Adipocyte (in vitro differentiated cells): ENCODE measurements at regions not wholly inside any gene's neighbourhood (a gene's known extent, or its start where the extent isn't known, plus 50 kb on each side); places are given as distances from the start of the nearest gene placed in this dataset.
"Not testable (repeated sequence)": the region's sequence is repeated elsewhere in the genome, so short reads cannot be mapped to it uniquely, and the experiment has no call there.

Source experiments
- DNase-seq: peaks from one replicate; pipeline ENCODE4 v3.0.0-alpha.2; 2015; ENCODE audit warnings: low read depth
- H3K27me3 ChIP-seq: replicated peaks from 2 replicates; pipeline ENCODE4 v1.7.0; 2013; ENCODE audit warnings: mild to moderate bottlenecking, low read length, moderate library complexity; ENCODE audit not compliant: control insufficient read depth, insufficient read depth
- H3K36me3 ChIP-seq: 2 replicates; pipeline ENCODE4 v1.7.0; 2013; ENCODE audit warnings: low read length, mild to moderate bottlenecking, moderate library complexity; ENCODE audit not compliant: control insufficient read depth, insufficient read depth, severe bottlenecking
- H3K4me1 ChIP-seq: 2 replicates; pipeline ENCODE4 v1.7.0; 2013; ENCODE audit warnings: mild to moderate bottlenecking, low read length, moderate library complexity; ENCODE audit not compliant: control insufficient read depth, insufficient read depth
- H3K4me3 ChIP-seq: 2 replicates; pipeline ENCODE4 v1.7.0; 2013; ENCODE audit warnings: mild to moderate bottlenecking, low read length, moderate library complexity
- H3K9ac ChIP-seq: 2 replicates; pipeline ENCODE4 v1.7.0; 2013; ENCODE audit warnings: mild to moderate bottlenecking, low read length, moderate library complexity
- H3K9me3 ChIP-seq: 2 replicates; pipeline ENCODE4 v1.7.0; 2013; ENCODE audit warnings: mild to moderate bottlenecking, low read length, moderate library complexity; ENCODE audit not compliant: control insufficient read depth

GRCh38 chr12:124070394-124071074 lies 97.5 kb downstream of the ZNF664 start:
- not testable (repeated sequence) for H3K27me3 ChIP-seq, H3K4me1 ChIP-seq, H3K9ac ChIP-seq

GRCh38 chr12:124071075-124071443 lies 98.0 kb downstream of the ZNF664 start:
- H3K4me3 ChIP-seq = no peak overlapping the region

More at GRCh38 chr12:124070394-124071074, 97.5 kb downstream of the ZNF664 start:
- H3K9me3 ChIP-seq, H3K4me3 ChIP-seq, H3K36me3 ChIP-seq, DNase-seq: not testable (repeated sequence)

GRCh38 chr12:124073356-124074035 lies 100.5 kb downstream of the ZNF664 start:
- Histone ChIP-seq H3K36me3 (no peaks in the 10 kb centered on the region), H3K9me3 (no peaks in the 10 kb centered on the region), H3K4me3 (no peak overlapping the region), H3K4me1 (no peaks in the 10 kb centered on the region), H3K9ac (no peak overlapping the region), H3K27me3 (peaks cover 3% of the 10 kb centered on the region)
- DNase-seq = no peak

More at GRCh38 chr12:124071075-124071443, 98.0 kb downstream of the ZNF664 start:
- Histone ChIP-seq H3K9me3 (peaks cover 10% of the 10 kb centered on the region), H3K9ac (no peak overlapping the region), H3K4me1 (no peaks in the 10 kb centered on the region), H3K27me3 (no peaks in the 10 kb centered on the region), H3K36me3 (no peaks in the 10 kb centered on the region)
- no peak for DNase-seq

GRCh38 chr12:124075841-124076240 lies 102.8 kb downstream of the ZNF664 start:
- DNase-seq = no peak
- Histone ChIP-seq H3K9me3 (no peaks in the 10 kb centered on the region), H3K4me3 (no peak overlapping the region), H3K27me3 (peaks cover 3% of the 10 kb centered on the region), H3K36me3 (no peaks in the 10 kb centered on the region), H3K4me1 (no peaks in the 10 kb centered on the region), H3K9ac (no peak overlapping the region)

- Histone ChIP-seq H3K4me3 (no peak overlapping the region), H3K9me3 (no peaks in the 10 kb centered on the region), H3K4me1 (no peaks in the 10 kb centered on the region), H3K9ac (no peak overlapping the region), H3K27me3 (peaks cover 3% of the 10 kb centered on the region), H3K36me3 (no peaks in the 10 kb centered on the region)
- no peak for DNase-seq
Observed at GRCh38 chr12:124077701-124078100, 104.7 kb downstream of the ZNF664 start.

- no peak overlapping the region for H3K9ac ChIP-seq
Observed at GRCh38 chr12:124078800-124079199, 105.8 kb downstream of the ZNF664 start.

GRCh38 chr12:124080649-124081048 lies 107.6 kb downstream of the ZNF664 start:
- Histone ChIP-seq H3K9ac (no peak overlapping the region), H3K4me1 (no peaks in the 10 kb centered on the region), H3K4me3 (no peak overlapping the region), H3K36me3 (no peaks in the 10 kb centered on the region), H3K9me3 (no peaks in the 10 kb centered on the region), H3K27me3 (peaks cover 3% of the 10 kb centered on the region)
- DNase-seq = no peak

More at GRCh38 chr12:124078800-124079199, 105.8 kb downstream of the ZNF664 start:
- Histone ChIP-seq H3K4me3 (no peak overlapping the region), H3K9me3 (no peaks in the 10 kb centered on the region), H3K27me3 (peaks cover 3% of the 10 kb centered on the region), H3K36me3 (no peaks in the 10 kb centered on the region), H3K4me1 (no peaks in the 10 kb centered on the region)
- no peak for DNase-seq

GRCh38 chr12:124082012-124082411 lies 109.0 kb downstream of the ZNF664 start:
- no peaks in the 10 kb centered on the region for H3K4me1 ChIP-seq

GRCh38 chr12:124082687-124083086 lies 109.7 kb downstream of the ZNF664 start:
- Histone ChIP-seq H3K9ac (no peak overlapping the region), H3K4me1 (no peaks in the 10 kb centered on the region), H3K36me3 (no peaks in the 10 kb centered on the region), H3K27me3 (peaks cover 8% of the 10 kb centered on the region), H3K4me3 (no peak overlapping the region), H3K9me3 (no peaks in the 10 kb centered on the region)
- no peak for DNase-seq

More at GRCh38 chr12:124082012-124082411, 109.0 kb downstream of the ZNF664 start:
- no peaks in the 10 kb centered on the region for H3K9me3 ChIP-seq
- H3K27me3 ChIP-seq = peaks cover 3% of the 10 kb centered on the region
- no peak overlapping the region for H3K9ac ChIP-seq
- no peak overlapping the region for H3K4me3 ChIP-seq
- no peak for DNase-seq
- H3K36me3 ChIP-seq = no peaks in the 10 kb centered on the region

GRCh38 chr12:124083708-124084107 lies 110.7 kb downstream of the ZNF664 start:
- DNase-seq = no peak
- H3K4me3 ChIP-seq = no peak overlapping the region
- no peaks in the 10 kb centered on the region for H3K9me3 ChIP-seq

GRCh38 chr12:124085419-124086296 lies 112.6 kb downstream of the ZNF664 start:
- Histone ChIP-seq H3K4me3 (no peak overlapping the region), H3K36me3 (no peaks in the 10 kb centered on the region), H3K9ac (no peak overlapping the region), H3K27me3 (peaks cover 11% of the 10 kb centered on the region), H3K4me1 (no peaks in the 10 kb centered on the region), H3K9me3 (no peaks in the 10 kb centered on the region)
- DNase-seq = no peak

More at GRCh38 chr12:124083708-124084107, 110.7 kb downstream of the ZNF664 start:
- Histone ChIP-seq H3K9ac (no peak overlapping the region), H3K36me3 (no peaks in the 10 kb centered on the region), H3K4me1 (no peaks in the 10 kb centered on the region), H3K27me3 (peaks cover 11% of the 10 kb centered on the region)
